ENCODE measurements at regions not wholly inside any gene's neighbourhood (a gene's known extent, or its start where the extent isn't known, plus 50 kb on each side); places are given as distances from the start of the nearest gene placed in this dataset.
"Not testable (repeated sequence)": the region's sequence is repeated elsewhere in the genome, so short reads cannot be mapped to it uniquely, and the experiment has no call there.

- DNase-seq (ENCODE audit: low read depth), result no peak
- no peak overlapping the region for H3K4me3 ChIP-seq (ENCODE audit: low read depth, low read length)
- no peak for TF ChIP-seq CTCF (IDR thresholded peaks at IDR 0.05; ENCODE audit: insufficient read depth, low read length)
Observed at GRCh38 chr20:26243731-26244130, 547.1 kb upstream of the ZNF337 start.

- not testable (repeated sequence) for DNase-seq (ENCODE audit: low read depth); H3K4me3 ChIP-seq (ENCODE audit: low read depth, low read length)
Observed at GRCh38 chr20:26220609-26221008, 524.0 kb upstream of the ZNF337 start.

GRCh38 chr20:26219546-26219945 lies 522.9 kb upstream of the ZNF337 start:
- not testable (repeated sequence) for DNase-seq (ENCODE audit: low read depth); H3K4me3 ChIP-seq (ENCODE audit: low read depth, low read length)

GRCh38 chr20:26218301-26218700 lies 521.6 kb upstream of the ZNF337 start:
- no peak for TF ChIP-seq CTCF (IDR thresholded peaks at IDR 0.05; ENCODE audit: insufficient read depth, low read length)
- DNase-seq (ENCODE audit: low read depth), result peak; percentile 9
- no peak overlapping the region for H3K4me3 ChIP-seq (ENCODE audit: low read depth, low read length)

- no peak for TF ChIP-seq CTCF (IDR thresholded peaks at IDR 0.05; ENCODE audit: insufficient read depth, low read length)
- DNase-seq (ENCODE audit: low read depth), result peak; percentile 25
- no peak overlapping the region for H3K4me3 ChIP-seq (ENCODE audit: low read depth, low read length)
Observed at GRCh38 chr20:26216025-26216424, 519.4 kb upstream of the ZNF337 start.

GRCh38 chr20:26214991-26215390 lies 518.3 kb upstream of the ZNF337 start:
- H3K4me3 ChIP-seq (ENCODE audit: low read depth, low read length), result no peak overlapping the region
- no peak for DNase-seq (ENCODE audit: low read depth)
- no peak for TF ChIP-seq CTCF (IDR thresholded peaks at IDR 0.05; ENCODE audit: insufficient read depth, low read length)

GRCh38 chr20:26209171-26209941 lies 512.7 kb upstream of the ZNF337 start:
- H3K4me3 ChIP-seq (ENCODE audit: low read depth, low read length), result no peak overlapping the region
- peak; percentile 11 for DNase-seq (ENCODE audit: low read depth)
- TF ChIP-seq CTCF (IDR thresholded peaks at IDR 0.05; ENCODE audit: insufficient read depth, low read length), result no peak
